Progenitor cell of endocrine pancreas (in vitro differentiated cells): ENCODE measurements at regions not wholly inside any gene's neighbourhood (a gene's known extent, or its start where the extent isn't known, plus 50 kb on each side); places are given as distances from the start of the nearest gene placed in this dataset.

ENCODE experiments used
- DNase-seq: peaks from one replicate; pipeline ENCODE4 v3.0.0; 2021; ENCODE audit warnings: low spot score; ENCODE audit not compliant: unreplicated experiment
- H3K27ac Mint-ChIP-seq: 2 replicates; pipeline ENCODE4 v1.8.0; 2021; ENCODE audit warnings: mild to moderate bottlenecking, moderate library complexity, mixed read lengths
- H3K27me3 Mint-ChIP-seq: 2 replicates; pipeline ENCODE4 v1.8.0; 2021; ENCODE audit warnings: mixed read lengths
- H3K36me3 Mint-ChIP-seq: 2 replicates; pipeline ENCODE4 v1.8.0; 2022; ENCODE audit warnings: mixed read lengths; ENCODE audit not compliant: insufficient read depth
- H3K4me1 Mint-ChIP-seq: 2 replicates; pipeline ENCODE4 v1.8.0; 2021; ENCODE audit warnings: low read depth, mixed read lengths
- H3K4me3 Mint-ChIP-seq: 2 replicates; pipeline ENCODE4 v1.8.0; 2021; ENCODE audit warnings: low read depth, mild to moderate bottlenecking, moderate library complexity, mixed read lengths
- H3K9me3 Mint-ChIP-seq: 2 replicates; pipeline ENCODE4 v1.8.0; 2021; ENCODE audit warnings: low read depth, mixed read lengths
- CTCF ChIP-seq: fragments of 200-600 bp; sonication (generic); IDR thresholded peaks from one replicate; pipeline ENCODE4 v1.5.0; 2021; ENCODE audit warnings: antibody characterized with exemption, mild to moderate bottlenecking; ENCODE audit not compliant: unreplicated experiment

DNA sequence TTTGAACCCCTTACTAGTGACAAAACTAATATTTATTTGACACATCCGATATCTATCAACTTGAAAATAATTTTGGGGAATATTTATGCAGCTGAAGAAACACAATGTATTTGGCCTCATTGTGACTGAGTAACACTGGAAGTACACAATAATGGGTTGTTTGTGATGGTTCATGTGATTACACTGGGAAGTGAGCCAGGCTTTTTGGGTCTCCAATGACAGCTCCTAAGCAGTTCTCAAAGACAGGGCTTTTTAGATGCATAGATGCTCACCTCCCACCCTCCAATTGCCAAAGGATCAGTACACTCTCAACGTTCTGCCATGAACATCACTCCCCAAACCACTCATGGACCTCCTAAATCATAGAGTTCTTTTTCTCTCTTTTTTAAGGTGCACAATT, 170.0 kb downstream of the SLC24A2 start:
- no peak for TF ChIP-seq CTCF
- Mint-ChIP-seq H3K27ac (no peak overlapping the region), H3K4me3 (no peak overlapping the region), H3K9me3 (no peaks in the 10 kb centered on the region), H3K36me3 (no peaks in the 10 kb centered on the region), H3K27me3 (peaks cover 19% of the 10 kb centered on the region), H3K4me1 (peaks cover 3% of the 10 kb centered on the region)
- no peak for DNase-seq

GRCh38 chr9:19615036-19615624, 173.7 kb downstream of the SLC24A2 start:
- H3K9me3 Mint-ChIP-seq, result no peaks in the 10 kb centered on the region
- peaks cover 18% of the 10 kb centered on the region for H3K27me3 Mint-ChIP-seq
- H3K36me3 Mint-ChIP-seq, result no peaks in the 10 kb centered on the region
- no peak overlapping the region for H3K4me3 Mint-ChIP-seq
- peaks cover 3% of the 10 kb centered on the region for H3K4me1 Mint-ChIP-seq
- no peak for TF ChIP-seq CTCF
- no peak overlapping the region for H3K27ac Mint-ChIP-seq
- DNase-seq, result no peak

GRCh38 chr9:19614294-19614693, 174.5 kb downstream of the SLC24A2 start:
- Mint-ChIP-seq H3K36me3 (no peaks in the 10 kb centered on the region), H3K9me3 (peaks cover 3% of the 10 kb centered on the region), H3K27me3 (peaks cover 15% of the 10 kb centered on the region), H3K4me1 (peaks cover 3% of the 10 kb centered on the region), H3K27ac (no peak overlapping the region), H3K4me3 (no peak overlapping the region)
- TF ChIP-seq CTCF, result no peak
- DNase-seq, result no peak

DNA sequence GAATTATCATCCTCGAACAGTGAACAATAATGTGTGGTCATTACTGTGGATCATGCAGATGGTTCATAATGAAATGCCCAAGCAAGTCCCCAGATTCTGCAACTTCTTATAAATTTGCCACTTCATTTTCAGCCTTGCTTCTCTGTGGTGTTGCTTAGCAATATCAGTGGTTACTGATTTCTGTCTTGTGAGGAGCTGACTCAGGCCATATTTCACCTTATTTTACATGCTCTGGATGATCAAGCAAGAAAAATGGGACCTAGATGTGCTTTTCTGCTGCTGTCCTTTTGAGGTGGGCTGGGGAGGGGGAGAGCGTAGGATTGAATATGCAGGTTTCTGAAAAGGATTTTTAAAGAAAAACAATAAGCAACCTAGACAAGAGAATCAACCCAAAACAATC, 188.3 kb downstream of the SLC24A2 start:
- H3K36me3 Mint-ChIP-seq, result no peaks in the 10 kb centered on the region
- DNase-seq, result no peak
- TF ChIP-seq CTCF, result no peak
- H3K4me1 Mint-ChIP-seq, result peaks cover 3% of the 10 kb centered on the region
- H3K9me3 Mint-ChIP-seq, result no peaks in the 10 kb centered on the region
- H3K27me3 Mint-ChIP-seq, result no peaks in the 10 kb centered on the region
- no peak overlapping the region for H3K4me3 Mint-ChIP-seq
- H3K27ac Mint-ChIP-seq, result no peak overlapping the region

GRCh38 chr9:19598722-19599121, 189.9 kb downstream of the ACER2 start:
- TF ChIP-seq CTCF, result no peak
- Mint-ChIP-seq H3K9me3 (no peaks in the 10 kb centered on the region), H3K36me3 (no peaks in the 10 kb centered on the region), H3K4me3 (no peak overlapping the region), H3K4me1 (peaks cover 3% of the 10 kb centered on the region), H3K27me3 (no peaks in the 10 kb centered on the region), H3K27ac (no peak overlapping the region)
- DNase-seq, result no peak
